Fibroblast of the aortic adventitia (primary cell): ENCODE measurements at regions not wholly inside any gene's neighbourhood (a gene's known extent, or its start where the extent isn't known, plus 50 kb on each side); places are given as distances from the start of the nearest gene placed in this dataset.
A peak's percentile ranks its signal among the peaks of the same experiment; 100 is the strongest.

Experiments
- DNase-seq: peaks from one replicate; pipeline ENCODE4 v3.0.0-alpha.2; 2010; ENCODE audit warnings: low read depth
- H3K4me3 ChIP-seq: 2 replicates; pipeline ENCODE4 v1.5.1; 2011; ENCODE audit warnings: low read depth, mild to moderate bottlenecking, control low read depth, low read length, moderate library complexity
- CTCF ChIP-seq: IDR thresholded peaks from 2 replicates; pipeline ENCODE4 v1.5.1; 2011; ENCODE audit warnings: mild to moderate bottlenecking, low read length, control low read depth, inconsistent platforms; ENCODE audit not compliant: insufficient read depth

- peak; percentile 94 for DNase-seq
- TF ChIP-seq CTCF, result peak; percentile 75
- H3K4me3 ChIP-seq, result peak overlapping the region; percentile 46
Observed at GRCh38 chr9:3732077-3733038, 206.6 kb upstream of the RFX3 start.

- H3K4me3 ChIP-seq, result no peak overlapping the region
- TF ChIP-seq CTCF, result no peak
- no peak for DNase-seq
Observed at GRCh38 chr9:3730511-3730922, 204.7 kb upstream of the RFX3 start.

GRCh38 chr9:3721096-3721495 is 195.3 kb upstream of the RFX3 start:
- DNase-seq, result no peak
- H3K4me3 ChIP-seq, result no peak overlapping the region
- no peak for TF ChIP-seq CTCF

GRCh38 chr9:3719286-3719685 is 193.5 kb upstream of the RFX3 start:
- DNase-seq, result peak; percentile 5
- no peak overlapping the region for H3K4me3 ChIP-seq
- TF ChIP-seq CTCF, result no peak

GRCh38 chr9:3716415-3716814 is 190.6 kb upstream of the RFX3 start:
- DNase-seq, result no peak
- H3K4me3 ChIP-seq, result no peak overlapping the region
- TF ChIP-seq CTCF, result no peak

- no peak overlapping the region for H3K4me3 ChIP-seq
- no peak for TF ChIP-seq CTCF
- peak; percentile 71 for DNase-seq
Observed at GRCh38 chr9:3708751-3709150, 182.9 kb upstream of the RFX3 start.
